GM19452 (cell line): ENCODE measurements at regions not wholly inside any gene's neighbourhood (a gene's known extent, or its start where the extent isn't known, plus 50 kb on each side); places are given as distances from the start of the nearest gene placed in this dataset.

Experiments
- ATAC-seq: cut with Tn5 transposase; IDR thresholded peaks from one replicate; pipeline ENCODE4 v1.9.1; 2021; ENCODE audit not compliant: unreplicated experiment

DNA sequence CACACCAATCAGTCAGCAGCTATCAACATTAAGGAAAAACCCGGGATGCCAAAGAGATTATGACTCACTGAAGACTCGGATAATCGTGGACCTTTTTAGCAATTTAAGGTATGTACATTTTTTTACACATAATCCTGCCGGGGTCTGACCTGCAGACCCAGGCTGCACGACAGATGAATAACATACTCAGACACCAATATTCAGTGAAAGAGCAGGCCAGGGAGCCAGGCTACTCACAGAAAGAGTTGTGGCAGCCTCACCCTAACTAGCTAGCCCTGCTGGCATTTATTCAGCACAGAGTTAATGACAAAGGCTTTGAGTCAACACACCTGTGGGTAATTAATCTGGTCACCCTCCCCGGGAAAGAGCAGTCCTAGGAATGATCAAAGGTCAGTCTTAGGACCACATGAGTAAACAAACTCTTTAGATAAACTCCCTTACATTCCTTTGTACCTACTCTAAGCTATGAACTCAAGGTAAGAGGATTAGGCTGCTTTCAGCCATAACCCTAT, 727.5 kb downstream of the TBL1XR1 start:
- ATAC-seq = no peak

DNA sequence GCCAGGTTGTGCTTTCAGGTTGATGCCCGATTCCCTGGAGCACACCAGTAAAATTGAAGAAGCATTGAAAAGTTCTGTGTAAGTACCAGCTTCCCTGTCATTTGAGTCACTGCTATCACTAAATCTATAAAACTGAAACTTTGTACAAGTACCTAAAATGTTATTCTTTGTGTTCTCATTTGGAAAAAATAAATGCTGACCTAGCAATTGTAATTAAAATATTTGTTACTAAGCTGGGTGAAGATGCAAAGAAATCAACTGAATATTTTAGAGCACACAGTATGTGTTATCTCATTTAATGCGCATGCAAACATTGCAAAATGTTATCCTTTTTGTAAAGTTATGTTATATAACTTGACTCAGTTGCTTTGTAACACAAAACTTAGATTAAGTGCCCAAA, 733.7 kb downstream of the TBL1XR1 start:
- no peak for ATAC-seq

DNA sequence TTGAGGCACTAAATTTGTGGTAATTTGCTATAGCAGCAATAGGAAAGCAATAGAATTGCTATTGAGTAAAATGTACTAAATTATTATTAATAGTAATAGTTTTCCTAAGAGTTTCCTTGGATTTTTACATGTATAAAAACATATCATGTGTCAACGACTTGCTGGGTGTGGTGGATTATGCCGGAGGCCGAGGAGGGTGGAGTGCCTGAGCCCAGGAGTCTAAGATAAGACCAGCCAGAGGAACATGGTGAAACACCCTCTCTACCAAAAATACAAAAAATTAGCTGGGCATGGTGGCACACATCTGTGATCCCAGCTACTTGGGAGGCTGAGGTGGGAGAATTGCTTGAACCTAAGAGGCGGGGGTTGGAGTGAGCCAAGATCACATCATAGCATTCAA, 749.9 kb downstream of the TBL1XR1 start:
- no peak for ATAC-seq

DNA sequence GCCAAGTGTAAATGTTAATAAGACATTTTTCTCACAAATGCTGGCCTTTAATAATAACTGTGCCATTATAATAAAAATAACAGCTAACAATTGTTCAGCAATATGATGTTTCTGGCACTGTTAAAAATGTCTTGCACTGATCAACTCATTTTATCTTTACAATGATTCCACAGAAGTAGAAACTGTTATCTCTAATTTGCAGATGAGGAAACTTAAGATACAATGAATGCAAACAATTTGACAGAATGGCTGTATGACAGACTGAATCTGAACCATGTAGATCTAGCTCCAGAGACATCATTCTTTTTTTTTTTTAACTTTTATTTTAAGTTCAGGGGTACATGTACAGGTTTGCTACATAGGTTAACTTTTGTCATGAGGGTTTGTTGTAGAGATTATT, 755.0 kb downstream of the TBL1XR1 start:
- no peak for ATAC-seq

DNA sequence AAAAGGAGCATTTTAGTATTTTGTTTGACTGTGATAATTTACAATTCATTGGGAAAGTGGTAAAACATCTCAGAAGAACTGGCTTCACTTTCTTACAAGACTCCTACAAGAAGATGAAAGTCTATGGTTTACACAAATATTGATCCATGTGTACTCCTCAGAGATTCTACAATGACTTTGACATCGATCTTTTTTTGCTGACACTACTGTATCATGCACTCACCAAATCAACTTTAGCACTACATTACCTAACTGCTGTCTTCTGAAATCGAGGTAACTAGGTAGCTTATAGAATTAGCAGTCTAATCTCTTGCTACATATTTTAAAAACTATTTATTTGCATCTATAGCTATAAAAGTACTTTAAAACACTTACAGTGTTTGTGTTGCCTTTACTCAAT, 757.6 kb downstream of the TBL1XR1 start:
- ATAC-seq = no peak

DNA sequence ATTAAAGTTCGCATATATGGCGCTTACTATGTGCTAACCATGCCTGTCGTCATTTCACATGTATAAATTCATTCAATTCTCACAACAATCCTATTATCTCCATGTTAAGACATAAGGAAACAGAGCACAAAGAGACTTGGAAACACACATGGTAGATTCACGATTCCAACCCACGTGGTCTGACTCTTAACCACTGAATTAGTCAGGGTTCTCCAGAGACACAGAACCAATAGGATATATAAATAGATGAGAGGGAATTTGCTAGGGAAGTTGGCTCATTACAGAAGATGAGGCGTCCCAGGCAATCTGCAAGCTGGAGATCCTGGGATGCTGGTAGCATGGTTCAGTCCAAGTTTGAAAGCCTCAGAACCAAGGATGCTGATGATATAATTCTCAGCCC, 765.3 kb downstream of the TBL1XR1 start:
- no peak for ATAC-seq

DNA sequence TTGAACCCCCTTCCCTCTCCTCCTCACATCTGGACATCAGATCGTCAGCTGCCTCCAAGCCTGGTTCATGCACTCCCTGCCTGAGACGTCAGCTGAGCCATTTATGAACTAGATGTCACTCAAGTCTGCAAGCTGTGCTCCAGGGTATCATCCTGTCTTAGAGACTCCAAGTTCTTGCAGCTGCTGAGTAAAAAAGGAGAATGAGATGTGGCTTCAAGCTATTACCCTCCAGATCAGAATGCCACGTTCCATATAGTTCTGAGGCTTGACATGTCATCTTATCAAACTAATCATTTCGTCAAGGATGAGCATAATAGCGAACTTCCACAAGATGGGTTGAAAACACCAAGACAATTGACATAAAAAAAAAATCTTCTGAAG, 766.3 kb downstream of the TBL1XR1 start:
- ATAC-seq = no peak

DNA sequence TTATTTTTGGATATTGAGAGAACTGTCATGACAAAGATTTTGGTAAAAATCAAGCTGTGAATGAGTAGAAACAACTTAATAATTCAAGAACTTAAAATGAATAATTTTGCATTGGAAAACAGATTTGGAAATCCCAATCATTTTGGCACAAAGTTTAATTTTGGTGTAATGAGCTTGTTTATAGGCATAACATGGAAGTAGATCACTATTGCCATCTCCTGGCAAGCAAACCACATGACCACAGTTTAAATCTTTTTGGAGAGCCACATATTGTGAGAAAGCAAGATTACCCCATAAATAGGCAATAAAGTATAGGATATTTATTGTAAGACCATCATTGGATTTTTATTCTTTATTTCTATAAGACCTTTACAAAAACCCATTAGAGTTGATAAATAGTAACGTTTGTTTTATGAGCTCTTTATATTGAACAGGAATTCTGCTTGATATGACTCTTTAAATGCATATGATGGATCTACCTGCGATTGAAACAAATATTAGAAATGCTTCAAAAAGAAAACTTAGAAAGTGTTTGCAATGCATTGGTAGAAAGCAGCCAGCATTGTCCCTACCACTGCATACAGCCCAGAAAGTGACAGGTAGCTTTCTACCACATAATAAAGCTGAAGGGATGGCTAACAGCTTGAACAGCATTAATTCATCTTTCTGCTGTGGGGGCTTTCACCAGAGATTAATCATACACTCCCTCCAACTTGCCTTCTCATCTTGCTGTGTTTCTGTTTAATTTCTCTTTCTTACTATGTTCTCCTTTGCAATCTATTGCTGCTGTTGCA, 766.8 kb downstream of the TBL1XR1 start:
- ATAC-seq = no peak

DNA sequence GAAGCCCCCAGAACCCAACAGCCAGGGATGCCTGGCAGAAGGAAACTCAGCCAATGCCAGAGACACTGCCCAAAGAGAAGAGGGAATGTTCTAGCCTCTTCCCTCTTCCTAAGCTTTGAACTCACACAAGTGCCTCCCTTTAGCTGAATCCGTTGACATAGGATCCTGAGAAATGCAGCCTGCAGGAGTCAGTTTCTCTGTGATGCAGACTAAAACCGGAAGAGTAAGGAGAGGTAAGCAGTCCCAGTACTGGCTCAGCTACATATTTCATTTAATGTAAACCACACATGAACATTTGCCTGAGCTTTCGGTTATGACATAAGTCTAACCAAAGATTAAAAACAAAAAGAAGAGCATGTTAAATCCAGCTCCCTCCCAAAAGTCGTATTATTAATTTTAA, 768.7 kb downstream of the TBL1XR1 start:
- ATAC-seq = no peak

DNA sequence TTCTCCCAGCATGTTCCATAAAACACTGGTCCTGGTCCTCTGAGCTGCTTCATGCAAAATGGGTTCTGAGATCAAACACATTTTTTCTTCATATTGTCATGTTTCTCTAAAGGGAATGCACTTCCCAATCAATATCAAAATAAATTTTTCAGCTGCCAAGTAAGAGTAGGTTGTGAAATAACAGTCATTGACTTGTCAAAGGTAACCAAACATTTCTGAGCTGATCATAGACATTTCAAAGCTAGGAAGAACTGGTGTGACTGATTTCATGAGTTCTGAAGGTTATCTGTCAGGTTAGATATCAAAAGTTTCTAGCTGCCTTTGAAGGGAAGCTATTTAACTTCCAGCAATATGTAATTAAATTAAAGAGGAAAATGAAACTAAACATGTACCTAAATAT, 770.9 kb downstream of the TBL1XR1 start:
- no peak for ATAC-seq

DNA sequence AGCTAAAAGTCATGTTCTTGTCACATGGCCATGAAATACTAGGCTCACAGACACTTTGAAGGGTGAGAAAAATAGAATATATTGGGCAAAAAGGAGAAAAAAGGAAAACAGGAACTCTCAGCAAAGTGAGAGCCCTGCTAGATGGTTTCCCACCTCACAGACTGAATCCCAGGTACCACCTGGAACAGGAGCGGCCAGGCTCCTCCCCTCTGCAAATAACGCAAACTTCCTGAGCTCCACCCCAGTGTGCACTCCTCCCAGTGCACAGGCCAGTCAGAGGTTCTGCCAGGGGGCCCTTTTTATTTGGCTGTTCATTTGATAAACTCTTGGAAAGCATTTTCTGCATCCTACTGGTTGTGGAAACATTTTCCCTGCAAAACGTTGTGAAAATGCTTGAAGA, 780.4 kb downstream of the TBL1XR1 start:
- no peak for ATAC-seq

DNA sequence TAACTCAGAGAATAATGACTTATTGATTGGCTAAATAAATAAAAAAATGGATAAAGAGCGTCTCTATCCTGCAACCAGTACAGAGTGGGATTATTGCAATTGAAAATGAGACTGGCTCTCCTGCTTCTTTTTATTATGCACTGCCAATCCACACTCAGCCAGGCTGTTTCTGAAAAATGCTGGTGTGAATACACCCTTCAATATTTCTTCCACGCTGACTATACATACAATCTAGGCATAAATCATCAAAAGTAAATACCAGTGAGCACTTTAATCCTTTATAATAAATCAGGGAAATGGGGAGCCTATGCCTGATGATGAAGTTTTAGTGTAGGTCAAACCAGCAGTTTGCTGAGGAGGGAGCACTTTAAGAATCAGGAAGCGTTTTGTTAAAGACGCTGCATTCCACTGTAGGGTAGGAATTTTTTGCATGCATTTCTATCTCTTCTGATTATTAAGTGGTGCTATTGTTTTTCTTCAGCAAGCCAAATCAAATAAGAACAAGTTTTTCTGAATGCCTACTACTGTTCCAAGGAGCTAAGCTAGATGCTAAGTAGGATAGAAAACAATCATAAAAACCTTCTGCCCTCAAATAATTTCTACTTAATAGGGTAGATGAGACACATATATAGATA, 781.5 kb downstream of the TBL1XR1 start:
- no peak for ATAC-seq

DNA sequence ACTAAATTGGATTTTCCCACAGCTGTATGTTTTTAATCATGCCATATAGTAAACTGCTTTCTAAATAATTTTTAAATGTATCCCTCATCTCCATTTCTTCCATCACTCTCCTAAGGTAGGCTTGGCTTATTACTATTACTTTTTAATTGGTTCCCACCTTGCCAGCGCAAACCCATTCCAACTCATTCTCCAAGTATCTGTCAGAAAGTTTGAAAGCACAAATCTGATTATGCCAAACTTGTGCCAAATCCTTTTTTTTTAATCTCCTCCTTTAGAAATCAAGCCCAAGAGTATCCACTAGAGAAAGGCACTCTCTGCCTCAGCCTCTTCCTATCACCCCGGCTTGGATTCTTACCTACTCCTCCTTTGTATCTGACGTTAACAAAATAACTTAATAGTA, 784.5 kb downstream of the TBL1XR1 start:
- ATAC-seq = no peak

DNA sequence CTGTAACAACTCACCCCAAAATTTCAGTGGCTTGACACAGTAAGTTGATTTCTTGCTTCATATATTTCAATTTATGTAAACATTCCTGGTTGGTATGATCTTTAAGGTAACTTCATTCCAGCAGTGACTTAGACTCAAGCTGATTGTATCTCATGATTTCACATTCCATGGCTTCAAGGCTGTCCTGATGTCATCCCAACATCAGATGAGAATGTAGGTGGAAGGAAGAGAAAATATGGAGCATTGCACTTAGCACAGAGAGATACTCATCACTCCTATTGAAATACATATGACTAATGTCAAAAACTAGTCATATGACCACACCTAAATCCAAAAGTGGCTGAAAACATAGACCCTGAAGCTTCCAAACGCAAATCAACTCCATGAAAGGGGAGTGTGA, 793.8 kb downstream of the TBL1XR1 start:
- ATAC-seq = no peak

DNA sequence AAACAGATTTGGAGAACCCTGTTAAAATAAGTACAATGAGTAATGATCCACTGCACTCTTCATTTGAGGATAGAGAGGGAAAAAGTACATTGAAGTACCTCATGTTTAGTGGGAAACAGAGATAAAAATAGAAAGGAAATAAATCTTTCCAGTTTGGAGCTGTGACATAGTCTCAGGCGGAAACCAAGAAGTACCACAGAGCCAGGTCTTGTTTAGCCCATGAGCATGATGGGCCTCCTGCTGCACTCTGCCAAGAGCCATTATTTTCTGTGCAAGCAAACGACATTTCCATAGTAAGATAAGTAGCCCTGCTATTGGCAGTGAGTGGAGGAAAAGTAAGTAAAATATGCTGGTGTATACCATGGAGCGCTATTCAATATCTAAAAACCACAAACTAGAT, 796.1 kb downstream of the TBL1XR1 start:
- no peak for ATAC-seq

DNA sequence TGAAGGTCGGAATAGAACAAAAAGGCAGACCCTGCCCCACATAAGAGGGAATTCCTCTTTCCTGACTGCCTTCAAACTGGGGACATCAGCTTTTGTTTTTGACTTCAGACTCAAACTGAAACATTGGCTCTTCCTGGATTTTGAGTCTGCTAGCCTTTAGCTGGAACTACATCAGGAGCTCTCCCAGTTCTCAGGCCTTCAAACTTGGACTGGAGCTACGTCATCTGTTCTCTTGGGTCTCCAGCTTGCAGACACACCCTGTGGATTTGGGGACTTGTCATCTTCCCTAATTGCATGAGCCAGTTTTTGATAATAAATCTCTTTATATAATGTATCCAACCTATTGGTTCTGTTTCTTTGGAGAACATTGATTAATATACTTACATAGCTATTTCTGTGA, 798.1 kb downstream of the TBL1XR1 start:
- no peak for ATAC-seq

DNA sequence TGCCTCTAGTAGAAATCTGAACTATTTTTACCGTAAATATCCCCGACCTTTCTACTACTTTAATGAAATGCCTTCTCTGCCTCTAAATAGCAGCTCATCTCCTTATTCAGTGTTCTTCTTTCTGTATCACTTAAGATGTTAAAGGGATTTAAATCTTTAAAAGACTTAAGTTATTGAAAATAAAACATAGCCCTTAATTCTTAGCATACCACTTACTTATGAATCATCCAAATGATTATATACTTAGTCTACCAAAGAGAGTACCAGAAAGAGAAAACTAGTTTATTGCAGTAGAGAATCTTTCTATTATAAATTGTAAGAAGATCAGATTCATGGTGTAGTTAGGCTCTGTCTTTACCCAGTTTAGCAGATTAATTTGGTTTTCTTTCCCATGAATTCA, 802.0 kb downstream of the TBL1XR1 start:
- no peak for ATAC-seq

DNA sequence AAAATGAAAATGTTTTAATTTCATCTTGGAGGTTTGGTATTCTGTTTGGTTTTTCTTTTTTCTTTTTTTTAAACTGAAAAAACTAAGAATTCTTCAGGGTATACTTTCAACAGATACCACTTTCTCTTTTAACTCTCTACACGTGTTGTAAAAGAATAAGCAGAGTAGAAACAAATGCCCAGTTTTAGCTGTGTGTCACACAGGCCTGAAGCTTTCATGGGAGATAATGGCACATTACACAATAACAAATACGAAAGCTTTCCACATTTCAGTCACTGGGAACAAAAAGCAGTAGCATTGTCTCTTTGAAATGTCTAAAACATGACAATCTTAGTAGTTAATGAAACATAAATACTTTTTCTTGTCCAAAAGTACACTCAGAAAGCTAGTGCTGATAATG, 818.5 kb downstream of the TBL1XR1 start:
- no peak for ATAC-seq

DNA sequence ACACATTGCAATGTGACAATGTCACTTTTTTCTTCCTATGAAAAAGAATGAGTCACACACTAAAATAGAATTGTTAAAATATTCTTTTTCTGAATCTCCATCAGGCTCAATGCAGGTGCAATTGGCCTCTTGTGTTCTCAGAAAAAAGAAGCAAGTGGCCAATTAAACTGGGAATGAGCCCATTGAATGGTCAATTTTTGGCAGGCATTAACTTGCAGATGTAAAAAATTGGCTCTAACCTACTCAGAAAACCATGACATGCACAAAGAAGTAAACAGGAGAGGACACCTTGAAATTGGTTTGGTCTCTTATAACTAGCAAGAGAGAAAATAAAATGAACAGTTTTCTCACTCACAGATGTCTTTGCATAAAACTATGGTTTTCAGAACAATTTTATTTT, 820.8 kb downstream of the TBL1XR1 start:
- no peak for ATAC-seq

DNA sequence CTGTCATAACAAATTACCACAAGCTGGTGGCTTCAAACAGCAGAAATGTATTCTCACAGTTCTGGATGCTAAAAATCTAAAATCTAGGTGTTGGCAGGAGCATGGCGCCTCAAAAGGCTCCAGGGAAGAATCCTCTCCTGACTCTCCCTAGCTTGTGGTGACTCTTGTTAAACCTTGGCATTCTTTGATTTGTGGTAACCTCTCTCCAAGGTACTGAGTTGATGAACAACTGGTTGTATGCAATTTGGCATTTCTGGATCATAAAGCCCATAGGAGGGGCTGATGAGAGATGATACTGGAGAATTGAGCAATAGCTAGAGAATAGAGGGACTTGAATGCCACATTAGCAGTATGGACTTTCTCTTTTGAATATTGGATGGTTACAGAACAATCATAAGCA, 821.8 kb downstream of the TBL1XR1 start:
- no peak for ATAC-seq

DNA sequence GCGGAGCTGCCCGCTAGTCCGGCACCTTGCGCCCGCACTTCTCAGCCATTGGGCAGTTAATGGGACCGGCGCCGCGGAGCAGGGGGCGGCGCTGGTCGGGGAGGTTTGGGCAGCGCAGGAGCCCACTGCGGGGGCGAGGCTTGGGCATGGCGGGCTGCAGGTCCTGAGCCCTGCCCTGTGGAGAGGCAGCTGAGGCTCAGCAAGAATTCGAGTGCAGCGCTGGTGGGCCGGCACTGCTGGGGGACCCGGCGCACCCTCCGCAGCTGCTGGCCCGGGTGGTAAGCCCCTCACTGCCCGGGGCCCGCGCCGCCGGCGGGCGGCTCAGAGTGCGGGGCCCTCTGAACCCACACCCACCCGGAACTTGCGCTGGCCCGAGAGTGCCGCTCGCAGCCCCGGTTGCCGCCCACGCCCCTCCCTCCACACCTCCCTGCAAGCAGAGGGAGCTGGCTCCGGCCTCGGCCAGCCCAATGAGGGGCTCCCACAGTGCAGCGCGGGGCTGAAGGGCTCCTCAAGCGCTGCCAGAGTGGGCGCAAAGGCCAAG, 835.0 kb downstream of the TBL1XR1 start:
- ATAC-seq = no peak

DNA sequence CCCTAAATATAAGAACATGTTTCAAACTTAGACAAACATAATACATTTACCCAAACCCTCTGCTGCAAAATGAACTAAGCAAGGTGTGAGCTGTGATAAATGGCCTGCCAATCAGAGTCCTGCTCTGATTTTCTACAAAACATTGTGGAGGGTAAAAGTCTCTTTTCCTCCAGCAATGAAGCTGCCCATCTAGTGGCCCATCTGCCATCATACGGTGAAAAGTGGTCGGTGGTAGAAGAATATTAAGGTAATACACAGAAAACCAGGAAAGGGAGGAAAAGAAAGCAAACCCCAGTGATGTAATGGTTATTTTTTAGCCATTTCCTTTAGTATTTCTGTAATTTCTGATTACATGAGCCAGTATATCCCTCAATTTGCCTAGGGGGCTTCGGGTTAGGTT, 838.1 kb downstream of the TBL1XR1 start:
- no peak for ATAC-seq
